Suprapubic skin (tissue), 3 donors: ENCODE measurements at regions not wholly inside any gene's neighbourhood (a gene's known extent, or its start where the extent isn't known, plus 50 kb on each side); places are given as distances from the start of the nearest gene placed in this dataset.

ENCODE experiments used
- CTCF ChIP-seq, 2 donors: fragments of 200-600 bp in 1 of 2; fragments of 450-650 bp in 1 of 2; sonication (generic) in 1 of 2; IDR thresholded peaks; one replicate each; pipeline ENCODE4 v1.5.1; 2016 to 2019; ENCODE audit warnings: antibody characterized with exemption in 2 of 2, mild to moderate bottlenecking in 1 of 2, moderate library complexity in 1 of 2
- POLR2AphosphoS5 ChIP-seq, 3 donors: sonication (generic); formaldehyde crosslinking; IDR thresholded peaks; one replicate each; pipeline ENCODE4 v1.6.1; 2017; ENCODE audit warnings: antibody characterized with exemption in 3 of 3

DNA sequence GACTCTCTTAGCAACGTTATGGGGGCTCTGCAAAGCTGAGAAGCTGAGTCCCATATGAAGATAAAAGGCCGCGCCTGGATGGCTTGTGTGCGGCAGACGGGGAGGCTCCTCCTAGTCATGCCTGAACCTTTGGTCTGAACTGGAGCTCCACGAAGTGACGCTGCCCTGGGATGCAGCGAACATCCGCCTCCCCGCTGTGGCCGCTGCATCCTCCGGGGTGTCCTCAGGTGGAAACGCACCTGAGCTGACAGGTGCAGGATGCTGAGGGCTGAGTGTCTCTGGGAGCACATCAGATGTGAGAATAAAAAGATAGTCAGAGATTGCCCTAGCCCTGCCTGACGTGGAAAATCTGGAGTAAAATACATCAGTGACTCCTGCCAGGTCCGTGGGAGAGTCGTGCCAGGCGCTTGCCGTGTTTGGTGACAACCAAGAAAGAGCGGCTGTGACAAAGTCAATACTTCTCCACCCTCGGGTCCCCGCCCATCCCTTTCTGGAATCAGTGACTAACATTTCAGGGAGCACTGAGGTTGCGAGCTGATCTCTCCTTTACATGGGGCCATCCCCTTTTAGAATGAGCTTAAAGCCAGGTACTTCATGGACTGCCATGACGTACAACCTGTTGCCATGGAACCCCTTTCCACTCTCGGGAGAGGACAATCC lies 162.8 kb upstream of the AFDN start:
- no peak for TF ChIP-seq CTCF (IDR thresholded peaks at IDR 0.05)
- no peak for TF ChIP-seq POLR2AphosphoS5 (IDR thresholded peaks at IDR 0.05)
